Amniotic epithelial cell (primary cell): ENCODE measurements at regions not wholly inside any gene's neighbourhood (a gene's known extent, or its start where the extent isn't known, plus 50 kb on each side); places are given as distances from the start of the nearest gene placed in this dataset.

Experiments used
- DNase-seq: peaks from one replicate; pipeline ENCODE4 v3.0.0-alpha.2; 2010; ENCODE audit warnings: low read depth

GRCh38 chr2:198807131-198807530 is 650.6 kb downstream of the SATB2 start:
- no peak for DNase-seq

GRCh38 chr2:198795419-198795818 is 662.3 kb downstream of the SATB2 start:
- DNase-seq, result no peak

GRCh38 chr2:198791623-198792022 is 666.1 kb downstream of the SATB2 start:
- no peak for DNase-seq

- no peak for DNase-seq
Observed at GRCh38 chr2:198788676-198789075, 669.1 kb downstream of the SATB2 start.

GRCh38 chr2:198782734-198783133 is 675.0 kb downstream of the SATB2 start:
- DNase-seq, result no peak

GRCh38 chr2:198776616-198777406 is 680.9 kb downstream of the SATB2 start:
- no peak for DNase-seq

GRCh38 chr2:198775737-198776136 is 682.0 kb downstream of the SATB2 start:
- DNase-seq, result no peak

- no peak for DNase-seq
Observed at GRCh38 chr2:198774576-198774975, 683.2 kb downstream of the SATB2 start.

GRCh38 chr2:198767694-198768093 is 690.0 kb downstream of the SATB2 start:
- no peak for DNase-seq

- no peak for DNase-seq
Observed at GRCh38 chr2:198763793-198764192, 693.9 kb downstream of the SATB2 start.

- DNase-seq, result no peak
Observed at GRCh38 chr2:198762441-198762840, 695.3 kb downstream of the SATB2 start.

GRCh38 chr2:198757069-198757468 is 700.7 kb downstream of the SATB2 start:
- no peak for DNase-seq

- no peak for DNase-seq
Observed at GRCh38 chr2:198756166-198756565, 701.6 kb downstream of the SATB2 start.

GRCh38 chr2:198753101-198753500 is 704.6 kb downstream of the SATB2 start:
- no peak for DNase-seq

- no peak for DNase-seq
Observed at GRCh38 chr2:198749364-198749763, 708.4 kb downstream of the SATB2 start.

- no peak for DNase-seq
Observed at GRCh38 chr2:198731842-198732399, 725.8 kb downstream of the SATB2 start.

- DNase-seq, result no peak
Observed at GRCh38 chr2:198720266-198720665, 737.5 kb downstream of the SATB2 start.

GRCh38 chr2:198717451-198717850 is 740.3 kb downstream of the SATB2 start:
- DNase-seq, result no peak

- no peak for DNase-seq
Observed at GRCh38 chr2:198715302-198715835, 742.4 kb downstream of the SATB2 start.

GRCh38 chr2:198712485-198712884 is 745.3 kb downstream of the SATB2 start:
- no peak for DNase-seq

GRCh38 chr2:198711484-198711883 is 746.3 kb downstream of the SATB2 start:
- DNase-seq, result no peak

- DNase-seq, result no peak
Observed at GRCh38 chr2:198710562-198710961, 747.2 kb downstream of the SATB2 start.

- no peak for DNase-seq
Observed at GRCh38 chr2:198706476-198707082, 751.2 kb downstream of the SATB2 start.
